Skeletal muscle cell (primary cell): ENCODE measurements at regions not wholly inside any gene's neighbourhood (a gene's known extent, or its start where the extent isn't known, plus 50 kb on each side); places are given as distances from the start of the nearest gene placed in this dataset.
A peak's percentile ranks its signal among the peaks of the same experiment; 100 is the strongest.
"Not testable (repeated sequence)": the region's sequence is repeated elsewhere in the genome, so short reads cannot be mapped to it uniquely, and the experiment has no call there.

ENCODE experiments used
- DNase-seq: peaks from one replicate; pipeline ENCODE4 v3.0.0-alpha.2; 2010; ENCODE audit warnings: low read depth
- H3K4me3 ChIP-seq: 2 replicates; pipeline ENCODE4 v1.5.1; 2011; ENCODE audit warnings: low read depth, mild to moderate bottlenecking, control low read depth, low read length, moderate library complexity

DNA sequence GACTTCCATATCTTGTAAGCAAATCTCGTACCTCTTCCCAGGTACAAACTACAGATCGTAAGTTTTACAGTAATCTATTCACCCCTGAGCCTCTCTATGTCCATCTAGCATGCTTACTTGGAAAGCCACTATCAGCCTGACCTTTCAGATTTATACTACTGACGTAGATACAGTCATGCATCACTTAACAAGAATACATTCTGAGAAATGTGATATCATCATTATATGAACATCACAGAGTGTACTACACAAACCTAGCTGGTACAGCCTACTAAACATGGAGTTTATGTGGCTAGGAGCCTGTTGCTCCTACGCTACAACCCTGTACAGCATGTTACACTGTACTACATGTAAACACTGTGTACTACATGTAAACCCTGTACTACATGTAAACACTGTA is 293.2 kb upstream of the ZNF804A start:
- no peak for DNase-seq
- H3K4me3 ChIP-seq: no peak overlapping the region

DNA sequence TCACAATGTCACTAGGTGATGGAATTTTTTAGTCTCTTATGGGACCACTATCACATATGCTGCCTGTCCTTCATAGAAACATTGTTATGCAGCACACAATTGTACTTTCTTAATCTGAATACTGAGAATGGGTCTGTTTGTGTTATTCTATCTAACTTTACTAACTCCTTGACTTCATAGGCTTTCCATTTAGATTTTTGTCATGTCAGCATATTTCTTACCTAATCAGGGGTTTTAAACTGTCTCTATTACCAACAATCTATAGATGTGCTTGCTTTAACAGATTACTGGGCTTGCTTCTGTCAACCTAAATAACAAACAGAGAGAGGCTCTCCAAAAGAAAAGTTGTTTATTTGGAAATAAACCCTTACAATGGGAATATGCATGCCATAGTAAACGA is 289.6 kb upstream of the ZNF804A start:
- no peak for DNase-seq
- no peak overlapping the region for H3K4me3 ChIP-seq

DNA sequence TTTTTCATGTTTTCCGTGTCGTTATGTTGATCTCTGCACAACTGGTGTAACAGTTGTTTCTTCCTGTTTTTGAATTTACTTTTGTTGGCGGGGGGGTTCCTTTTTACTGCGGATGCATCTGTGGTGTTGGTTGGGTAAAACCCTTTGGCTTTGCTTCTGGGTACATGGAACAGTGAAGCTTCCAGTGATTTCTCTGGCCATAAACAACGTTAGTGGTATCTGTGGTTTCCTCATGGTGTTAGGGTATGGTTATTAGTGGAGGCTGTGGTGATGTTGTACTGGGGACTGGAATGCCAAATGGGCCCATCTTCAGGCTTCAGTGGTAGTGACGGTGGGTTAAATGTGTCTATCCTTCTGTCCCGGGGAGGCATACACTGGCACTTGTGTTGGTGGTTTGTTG is 285.4 kb upstream of the ZNF804A start:
- no peak for DNase-seq
- no peak overlapping the region for H3K4me3 ChIP-seq

DNA sequence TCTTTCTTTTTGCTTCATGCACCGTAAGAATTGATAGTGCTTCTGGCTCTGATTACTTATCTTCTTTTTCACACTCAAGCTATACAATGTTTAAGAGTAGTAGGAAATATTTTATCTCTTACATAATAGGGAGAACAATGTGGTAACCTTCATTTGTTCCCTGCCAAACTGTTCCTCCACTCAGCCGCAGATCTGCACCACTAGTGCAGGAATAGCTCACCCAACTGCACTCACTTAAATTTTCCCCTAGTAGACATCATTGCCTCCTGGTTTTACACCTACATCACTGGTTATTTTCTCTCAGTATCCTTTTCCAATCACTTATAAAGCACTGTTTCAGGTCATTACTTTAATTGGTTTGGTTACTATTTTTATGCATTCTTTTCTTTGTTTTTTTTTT is 283.5 kb upstream of the ZNF804A start:
- DNase-seq: no peak
- no peak overlapping the region for H3K4me3 ChIP-seq

DNA sequence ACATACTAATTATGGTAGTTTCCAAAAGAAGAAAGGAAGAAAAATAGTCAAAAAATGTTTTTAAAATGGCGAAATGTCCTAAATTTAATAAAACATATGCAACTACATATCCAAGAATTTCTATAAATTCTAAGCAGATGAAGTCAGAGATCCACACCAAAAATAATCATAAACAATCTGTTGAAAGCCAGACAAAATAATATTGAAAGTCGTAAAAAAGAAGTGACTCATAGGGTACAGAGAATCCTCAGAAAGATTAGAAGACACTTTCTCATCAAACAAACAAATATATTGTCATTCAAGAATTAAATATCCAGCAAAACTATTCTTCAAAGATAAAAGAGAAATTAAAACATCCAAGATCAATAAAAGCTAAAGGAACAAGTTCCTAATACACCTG is 281.4 kb upstream of the ZNF804A start:
- no peak for DNase-seq
- no peak overlapping the region for H3K4me3 ChIP-seq

DNA sequence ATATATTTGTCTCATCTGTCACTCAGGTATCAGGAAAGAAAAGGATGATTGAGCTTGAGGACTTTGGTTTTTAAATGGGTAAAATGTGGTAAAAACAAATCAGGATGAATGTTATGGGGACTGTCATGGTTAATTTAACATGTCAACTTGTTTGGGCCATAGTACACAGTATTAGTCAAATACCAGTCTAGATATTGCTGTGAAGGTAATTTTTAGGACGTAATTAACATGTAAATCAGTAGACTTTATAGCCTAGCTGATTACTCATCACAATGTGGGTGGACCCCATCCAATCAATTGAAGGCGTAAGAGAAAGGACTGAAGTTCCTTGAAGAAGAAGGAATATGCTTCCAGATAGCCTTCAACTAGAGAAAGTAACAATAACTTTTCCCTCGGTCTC is 275.7 kb upstream of the ZNF804A start:
- DNase-seq: no peak
- no peak overlapping the region for H3K4me3 ChIP-seq

DNA sequence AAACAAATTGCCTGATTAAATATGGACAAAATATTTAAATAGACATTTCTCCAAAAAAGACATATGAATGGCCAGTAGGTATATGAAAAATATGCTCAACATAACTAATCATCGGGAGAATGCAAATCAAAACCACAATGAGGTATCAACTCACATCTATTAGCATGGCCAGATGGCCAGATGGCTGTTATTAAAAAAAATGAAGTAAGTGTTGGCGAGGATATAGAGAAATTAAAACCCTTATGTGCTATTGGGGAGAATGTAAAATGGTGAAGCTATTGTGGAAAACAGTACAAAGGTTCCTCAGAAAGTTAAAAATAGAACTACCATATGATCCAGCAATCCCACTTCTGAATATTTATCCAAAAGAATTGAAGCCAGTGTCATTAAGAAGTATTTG is 272.3 kb upstream of the ZNF804A start:
- DNase-seq: no peak

DNA sequence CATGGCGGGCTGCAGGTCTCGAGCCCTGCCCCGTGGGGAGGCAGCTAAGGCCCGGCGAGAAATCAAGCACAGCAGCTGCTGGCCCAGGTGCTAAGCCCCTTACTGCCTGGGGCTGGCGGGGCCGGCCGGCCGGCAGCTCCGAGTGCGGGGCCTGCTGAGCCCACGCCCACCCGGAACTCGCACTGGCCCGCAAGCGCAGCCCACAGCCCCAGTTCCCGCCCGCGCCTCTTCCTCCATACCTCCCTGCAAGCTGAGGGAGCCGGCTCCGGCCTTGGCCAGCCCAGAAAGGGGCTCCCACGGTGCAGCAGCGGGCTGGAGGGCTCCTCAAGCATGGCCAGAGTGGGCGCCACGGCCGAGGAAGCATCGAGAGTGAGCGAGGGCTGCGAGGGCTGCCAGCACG is 270.5 kb upstream of the ZNF804A start:
- DNase-seq, H3K4me3 ChIP-seq: not testable (repeated sequence)

More for the DNA sequence above, 272.3 kb upstream of the ZNF804A start:
- no peak overlapping the region for H3K4me3 ChIP-seq

DNA sequence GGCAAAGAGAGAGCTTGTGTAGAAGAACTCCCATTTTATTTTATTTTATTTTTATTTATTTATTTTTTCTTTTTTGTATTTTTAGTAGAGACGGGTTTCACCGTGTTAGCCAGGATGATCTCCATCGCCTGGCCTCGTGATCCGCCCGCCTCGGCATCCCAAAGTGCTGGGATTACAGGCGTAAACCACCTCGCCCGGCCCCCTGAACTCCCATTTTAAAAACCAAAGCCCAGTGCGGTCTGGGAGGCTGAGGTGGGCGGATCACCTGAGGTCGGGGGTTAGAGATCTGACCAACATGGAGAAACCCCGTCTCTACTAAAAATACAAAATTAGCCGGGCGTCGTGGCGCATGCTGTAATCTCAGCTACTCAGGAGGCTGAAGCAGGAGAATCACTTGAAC is 267.8 kb upstream of the ZNF804A start:
- not testable (repeated sequence) for H3K4me3 ChIP-seq, DNase-seq

DNA sequence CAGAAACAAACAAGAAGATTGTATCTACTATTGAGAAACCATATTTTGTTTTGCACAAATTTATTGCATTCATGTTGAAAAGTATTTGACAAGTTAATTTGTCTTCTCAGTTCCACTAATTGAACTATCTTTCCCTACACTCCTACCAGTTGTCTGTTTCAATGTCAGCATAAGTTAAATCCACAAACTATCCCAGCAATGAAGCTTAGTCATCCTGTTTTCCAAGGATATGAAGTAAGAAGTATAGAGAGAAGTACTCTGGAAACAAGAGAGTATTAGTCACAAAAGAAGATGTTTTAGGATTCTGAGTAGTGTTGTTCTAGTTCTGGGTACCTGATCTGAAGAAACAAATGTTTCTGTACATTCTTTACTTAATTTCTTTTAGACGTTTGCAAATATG is 261.6 kb upstream of the ZNF804A start:
- DNase-seq: peak; percentile 18

DNA sequence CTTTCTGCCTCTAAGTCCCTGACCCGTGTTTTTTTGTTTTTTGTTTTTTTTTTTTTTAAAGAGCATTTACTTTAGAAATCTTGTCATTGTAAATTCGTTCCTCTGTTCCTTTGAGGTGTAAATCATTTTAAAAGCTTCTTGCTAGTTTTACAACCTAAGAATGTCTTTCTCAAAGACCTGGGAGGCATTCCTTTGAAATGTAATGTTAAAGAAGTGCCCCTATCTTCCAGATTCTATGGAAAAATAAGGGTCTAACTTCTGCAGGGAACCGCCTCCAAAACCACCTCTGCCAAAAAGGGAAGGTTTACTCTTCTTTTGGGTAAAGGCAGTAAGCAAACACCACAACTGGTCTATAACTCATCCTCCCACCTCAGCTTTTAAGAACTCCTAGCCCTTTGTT is 259.6 kb upstream of the ZNF804A start:
- no peak for DNase-seq
- H3K4me3 ChIP-seq: no peak overlapping the region

More for the DNA sequence above, 261.6 kb upstream of the ZNF804A start:
- no peak overlapping the region for H3K4me3 ChIP-seq

DNA sequence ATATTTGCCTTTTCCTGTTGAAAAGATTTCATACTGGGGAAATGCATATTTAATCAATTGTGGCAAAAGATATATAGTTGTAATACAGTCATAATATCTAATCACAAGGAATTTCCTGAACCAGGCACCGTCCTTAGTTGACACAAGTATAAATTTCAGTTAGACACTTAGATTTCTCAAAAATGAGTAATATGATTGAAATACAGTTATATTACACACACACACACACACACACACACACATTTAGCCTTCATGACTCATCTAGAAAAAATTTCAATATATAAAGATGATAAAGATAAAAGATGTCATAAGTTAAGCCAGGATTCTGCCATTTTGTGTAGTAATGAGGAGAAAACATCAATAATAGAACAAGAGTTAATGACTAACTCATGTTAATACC is 258.4 kb upstream of the ZNF804A start:
- DNase-seq: no peak
- H3K4me3 ChIP-seq: no peak overlapping the region

DNA sequence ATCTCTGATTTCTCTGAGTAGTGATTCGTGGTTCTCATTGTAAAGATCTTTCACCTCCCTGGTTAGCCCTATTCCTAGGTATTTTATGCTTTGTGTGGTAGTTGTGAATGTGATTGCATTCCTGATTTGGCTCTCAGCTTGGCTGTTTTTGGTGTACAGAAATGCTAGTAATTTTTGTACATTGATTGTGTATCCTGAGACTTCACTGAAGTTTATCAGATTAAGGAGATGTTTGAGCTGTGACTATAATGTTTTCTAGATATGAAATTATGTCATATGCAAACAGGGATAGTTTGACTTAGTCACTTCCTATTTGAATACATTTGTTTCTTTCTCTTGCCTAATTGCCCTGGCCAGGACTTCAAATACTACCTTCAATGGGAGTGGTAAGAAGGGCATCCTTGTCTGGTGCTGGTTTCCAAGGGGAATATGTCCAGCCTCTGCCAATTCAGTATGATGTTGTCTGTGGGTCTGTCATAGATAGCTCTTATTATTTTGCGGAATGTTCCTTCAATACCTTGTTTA is 251.9 kb upstream of the ZNF804A start:
- no peak overlapping the region for H3K4me3 ChIP-seq
- DNase-seq: no peak

DNA sequence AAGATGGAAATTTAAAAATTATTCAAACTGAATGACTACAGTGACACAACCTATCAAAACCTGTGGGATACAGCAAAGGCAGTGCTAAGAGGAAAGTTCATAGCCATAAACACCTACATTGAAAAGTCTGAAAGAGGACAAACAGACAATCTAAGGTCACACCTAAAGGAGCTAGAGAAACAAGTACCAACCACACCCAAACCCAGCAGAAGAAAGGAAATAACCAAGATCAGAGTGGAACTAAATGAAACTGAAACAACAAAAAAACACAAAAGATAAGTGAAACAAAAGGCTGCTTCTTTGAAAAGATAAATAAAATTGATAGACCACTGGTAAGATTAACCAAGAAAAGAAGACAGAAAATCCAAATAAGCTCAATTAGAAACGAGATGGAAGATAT is 247.2 kb upstream of the ZNF804A start:
- H3K4me3 ChIP-seq: no peak overlapping the region
- no peak for DNase-seq

DNA sequence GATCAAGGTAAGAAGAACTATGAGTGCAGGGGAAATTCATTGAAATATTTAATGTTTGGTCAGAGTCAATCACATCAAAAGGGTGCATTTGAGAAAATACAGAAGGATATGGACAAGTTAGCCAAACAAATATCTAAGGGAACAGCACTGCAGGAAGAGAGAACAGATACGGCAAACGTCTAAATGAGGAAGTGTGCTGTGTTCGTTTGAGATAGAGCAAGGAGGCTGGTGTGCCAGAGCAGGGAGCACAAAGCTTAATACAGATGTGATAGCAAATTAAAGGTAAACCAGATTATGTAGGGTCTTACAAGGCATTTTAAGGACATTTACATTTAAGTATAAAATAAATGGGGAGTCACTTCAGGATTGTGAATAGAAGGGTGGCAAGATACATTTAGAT is 241.3 kb upstream of the ZNF804A start:
- no peak overlapping the region for H3K4me3 ChIP-seq
- no peak for DNase-seq

DNA sequence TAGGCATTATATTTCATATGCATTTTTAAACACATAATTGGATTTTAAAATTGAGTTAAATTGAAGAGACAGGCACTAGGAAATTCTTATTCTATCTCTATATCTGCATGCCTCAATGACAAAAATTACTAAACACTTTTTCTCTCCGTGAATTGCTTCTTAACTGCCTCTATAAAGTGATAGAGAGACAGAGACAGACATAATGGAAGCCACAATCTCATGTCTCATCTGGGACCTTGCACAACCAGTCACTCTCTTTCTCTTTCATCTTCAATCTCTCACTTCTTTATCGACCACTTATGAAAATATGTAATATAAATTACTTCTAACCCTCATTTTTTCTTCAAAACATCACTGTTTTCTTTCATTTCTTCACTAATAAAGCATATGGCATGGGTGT is 238.9 kb upstream of the ZNF804A start:
- no peak overlapping the region for H3K4me3 ChIP-seq

DNA sequence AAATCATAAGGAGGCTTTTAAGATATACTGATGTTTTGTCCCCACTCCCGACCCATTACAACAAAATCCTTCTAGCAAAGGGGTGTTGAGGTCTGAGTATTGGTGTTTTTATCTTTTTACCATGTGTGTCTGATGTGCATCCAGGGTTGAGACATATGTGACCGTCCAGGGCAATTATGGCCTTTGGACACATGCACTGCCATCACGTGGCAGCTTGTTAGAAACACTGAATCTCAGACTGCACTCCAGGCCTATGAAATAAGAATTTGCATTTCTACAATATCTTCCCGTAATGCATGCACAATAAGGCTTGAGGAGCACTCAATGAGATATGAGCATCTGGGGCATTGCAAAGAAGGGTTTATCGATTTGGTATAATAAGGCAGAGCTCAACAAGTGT is 235.1 kb upstream of the ZNF804A start:
- no peak for DNase-seq
- H3K4me3 ChIP-seq: no peak overlapping the region

More for the DNA sequence above, 238.9 kb upstream of the ZNF804A start:
- no peak for DNase-seq

DNA sequence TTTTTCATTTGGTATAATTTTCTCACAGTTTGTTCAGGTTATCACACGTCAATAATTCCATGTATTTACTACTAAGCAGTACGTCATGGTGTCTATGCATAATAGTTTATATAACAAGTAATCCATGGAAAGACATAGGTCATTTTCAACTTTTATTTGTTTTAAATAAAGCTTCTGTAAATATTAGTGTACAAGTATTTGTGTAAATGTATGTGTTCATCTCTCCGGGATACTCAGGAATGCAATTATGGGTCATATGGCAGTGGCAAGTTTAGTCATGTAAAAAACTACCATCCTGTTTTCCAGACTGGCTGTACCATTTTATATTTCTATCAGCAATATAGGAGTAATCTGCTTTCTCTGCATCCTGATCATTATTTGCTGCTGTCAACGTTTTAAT is 231.1 kb upstream of the ZNF804A start:
- H3K4me3 ChIP-seq: no peak overlapping the region
- DNase-seq: no peak

DNA sequence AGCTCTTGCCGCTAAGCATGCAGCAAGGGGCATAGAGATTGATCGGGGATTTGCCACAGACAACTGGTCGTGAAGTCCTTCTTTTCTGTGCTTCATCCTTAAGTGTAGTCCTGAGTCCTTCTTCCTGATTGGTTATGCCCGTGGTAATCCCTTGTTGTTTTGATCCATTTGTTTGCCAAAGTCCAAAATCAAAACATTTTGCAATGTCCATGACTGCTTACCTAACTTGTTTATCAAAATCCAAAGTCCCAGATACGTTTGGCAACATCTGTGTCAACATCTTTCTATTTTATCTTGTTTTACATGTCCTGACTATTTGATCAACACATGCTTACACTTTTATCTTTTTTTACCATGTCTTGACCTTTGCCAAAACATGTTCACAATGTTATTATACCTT is 229.0 kb upstream of the ZNF804A start:
- no peak for DNase-seq
- no peak overlapping the region for H3K4me3 ChIP-seq

DNA sequence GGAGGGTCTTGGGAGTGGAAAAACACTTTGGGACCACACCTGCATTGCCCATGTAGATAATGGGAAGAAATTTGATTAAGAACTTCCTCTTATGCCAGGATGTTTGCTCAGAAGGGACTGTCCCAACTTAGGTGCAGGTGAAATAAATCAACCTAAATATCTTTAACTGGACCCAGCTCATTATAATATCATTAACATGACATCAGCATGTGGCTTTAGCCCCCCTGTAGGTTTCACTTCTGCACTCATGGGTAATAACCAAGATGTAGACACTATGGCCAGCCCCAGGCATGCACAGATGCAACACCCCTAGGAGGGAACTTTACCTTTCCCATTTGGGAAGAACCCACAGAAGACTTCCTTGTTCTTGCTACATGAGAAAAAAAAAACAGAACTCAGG is 227.4 kb upstream of the ZNF804A start:
- no peak overlapping the region for H3K4me3 ChIP-seq
- DNase-seq: no peak

DNA sequence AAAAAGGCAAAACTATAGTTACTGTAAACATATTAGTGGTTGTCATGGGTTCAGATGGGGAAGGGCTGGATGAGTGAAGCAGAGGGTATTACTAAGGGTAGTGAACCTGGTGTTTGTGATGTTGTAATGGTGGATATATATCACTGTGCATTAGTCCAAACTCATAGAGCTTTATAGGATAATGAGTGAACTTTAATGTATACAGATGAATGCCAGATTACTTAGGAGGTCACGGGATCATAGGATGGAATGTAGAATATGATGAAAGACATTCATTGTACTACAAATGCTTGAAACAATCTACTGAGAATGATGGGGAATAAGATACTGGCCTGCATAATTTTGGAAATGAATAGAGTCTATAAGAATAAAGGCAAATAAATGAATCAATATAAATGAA is 226.7 kb upstream of the ZNF804A start:
- H3K4me3 ChIP-seq: no peak overlapping the region
- DNase-seq: peak; percentile 5

DNA sequence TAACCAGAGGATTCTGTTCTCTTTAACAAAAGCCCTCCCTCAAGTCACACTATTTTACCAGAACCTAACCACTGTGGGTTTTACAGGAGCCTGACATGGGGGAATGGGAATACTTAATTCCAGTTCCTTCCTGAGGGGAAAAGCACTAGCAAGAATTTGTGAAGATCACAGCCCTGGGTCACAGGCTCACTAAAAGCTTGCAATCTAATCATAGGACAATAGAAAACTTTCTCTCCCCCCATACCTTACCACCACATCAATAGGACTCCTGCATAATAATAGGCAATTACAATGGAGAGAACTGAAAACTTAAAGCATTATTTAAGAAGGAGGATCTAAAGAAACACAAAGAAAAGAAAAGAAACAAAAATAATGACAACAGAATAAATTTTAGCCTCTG is 225.8 kb upstream of the ZNF804A start:
- H3K4me3 ChIP-seq: no peak overlapping the region
- DNase-seq: no peak
